Gastroesophageal sphincter (tissue), 4 donors: ENCODE measurements at regions not wholly inside any gene's neighbourhood (a gene's known extent, or its start where the extent isn't known, plus 50 kb on each side); places are given as distances from the start of the nearest gene placed in this dataset.

Source experiments
- ATAC-seq: fragments of 150-250 bp; one replicate; pipeline ENCODE4 v1.9.1; 2016; ENCODE audit warnings: mild to moderate bottlenecking, moderate library complexity
- H3K27ac ChIP-seq, 4 donors: fragments of 200-600 bp; sonication (generic) in 3 of 4; 1 replicate in 3 of 4; 2 replicates in 1 of 4; pipeline ENCODE4 v1.5.1; 2016 to 2019
- H3K27me3 ChIP-seq: fragments of 200-600 bp; sonication (generic); one replicate; pipeline ENCODE4 v1.5.1; 2019
- H3K36me3 ChIP-seq, 2 donors: fragments of 200-600 bp; sonication (generic); one replicate each; pipeline ENCODE4 v1.5.1; 2019; ENCODE audit warnings: control low read depth in 1 of 2
- H3K4me1 ChIP-seq, 3 donors: fragments of 200-600 bp; sonication (generic); 1 replicate in 2 of 3; 2 replicates in 1 of 3; pipeline ENCODE4 v1.5.1; 2016 to 2019; ENCODE audit warnings: control low read depth in 2 of 3
- H3K4me3 ChIP-seq, 2 donors: fragments of 200-600 bp; sonication (generic); one replicate each; pipeline ENCODE4 v1.5.1; 2019; ENCODE audit warnings: mild to moderate bottlenecking in 1 of 2, moderate library complexity in 1 of 2
- H3K9me3 ChIP-seq, 3 donors: fragments of 200-600 bp; sonication (generic); one replicate each; pipeline ENCODE4 v1.5.1; 2017 to 2019; ENCODE audit warnings: control low read depth in 2 of 3
- EP300 ChIP-seq: sonication (generic); formaldehyde crosslinking; IDR thresholded peaks from one replicate; pipeline ENCODE4 v1.6.1; 2017; ENCODE audit warnings: antibody characterized with exemption, mild to moderate bottlenecking
- POLR2A ChIP-seq, 2 donors: fragments of 450-650 bp; IDR thresholded peaks; one replicate each; pipeline ENCODE4 v1.6.1; 2017; ENCODE audit warnings: antibody characterized with exemption in 2 of 2, mild to moderate bottlenecking in 2 of 2, moderate library complexity in 1 of 2
- POLR2AphosphoS5 ChIP-seq: sonication (generic); formaldehyde crosslinking; IDR thresholded peaks from one replicate; pipeline ENCODE4 v1.6.1; 2017; ENCODE audit warnings: antibody characterized with exemption
- WGBS, 2 donors: methylation state at CpG; one replicate each; pipeline ENCODE4 v1.1.5; 2018; ENCODE audit warnings: low coverage in 1 of 2; 5-methylcytosine and 5-hydroxymethylcytosine counted together
- TF ChIP-seq, protein P1 (sequence below), 4 experiments: fragments of 200-600 bp in 2 of 4; fragments of 450-650 bp in 2 of 4; sonication (generic) in 1 of 4; IDR thresholded peaks; one replicate each; pipeline ENCODE4 v1.5.1; 2017 to 2019; ENCODE audit warnings: antibody characterized with exemption in 4 of 4, mild to moderate bottlenecking in 2 of 4, moderate library complexity in 2 of 4

DNA sequence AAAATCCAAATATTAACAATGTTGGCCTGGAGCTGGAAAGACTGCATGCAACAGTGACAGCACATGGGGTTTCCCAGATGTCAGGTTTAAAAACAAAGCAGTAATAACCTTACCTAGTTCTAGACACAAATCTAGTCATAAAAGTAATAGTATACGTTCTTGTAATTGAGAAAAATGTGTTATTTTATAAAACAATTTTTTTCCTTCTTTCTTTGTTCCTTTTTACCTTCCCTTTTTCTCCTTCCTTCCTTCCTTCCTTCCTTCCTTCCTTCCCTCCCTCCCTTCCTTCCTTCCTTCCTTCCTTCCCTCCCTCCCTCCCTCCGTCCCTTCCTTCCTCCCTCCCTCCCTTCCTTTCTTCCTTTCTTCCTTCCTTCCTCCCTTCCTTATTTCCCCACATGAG is 242.7 kb upstream of the PDE10A start:
- 86% methylated on average over 1 of the region's 2 CpGs for WGBS, 2 donors
- ATAC-seq: no peak
- TF ChIP-seq, protein P1, sequence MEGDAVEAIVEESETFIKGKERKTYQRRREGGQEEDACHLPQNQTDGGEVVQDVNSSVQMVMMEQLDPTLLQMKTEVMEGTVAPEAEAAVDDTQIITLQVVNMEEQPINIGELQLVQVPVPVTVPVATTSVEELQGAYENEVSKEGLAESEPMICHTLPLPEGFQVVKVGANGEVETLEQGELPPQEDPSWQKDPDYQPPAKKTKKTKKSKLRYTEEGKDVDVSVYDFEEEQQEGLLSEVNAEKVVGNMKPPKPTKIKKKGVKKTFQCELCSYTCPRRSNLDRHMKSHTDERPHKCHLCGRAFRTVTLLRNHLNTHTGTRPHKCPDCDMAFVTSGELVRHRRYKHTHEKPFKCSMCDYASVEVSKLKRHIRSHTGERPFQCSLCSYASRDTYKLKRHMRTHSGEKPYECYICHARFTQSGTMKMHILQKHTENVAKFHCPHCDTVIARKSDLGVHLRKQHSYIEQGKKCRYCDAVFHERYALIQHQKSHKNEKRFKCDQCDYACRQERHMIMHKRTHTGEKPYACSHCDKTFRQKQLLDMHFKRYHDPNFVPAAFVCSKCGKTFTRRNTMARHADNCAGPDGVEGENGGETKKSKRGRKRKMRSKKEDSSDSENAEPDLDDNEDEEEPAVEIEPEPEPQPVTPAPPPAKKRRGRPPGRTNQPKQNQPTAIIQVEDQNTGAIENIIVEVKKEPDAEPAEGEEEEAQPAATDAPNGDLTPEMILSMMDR (IDR thresholded peaks at IDR 0.05): no peak
- TF ChIP-seq POLR2AphosphoS5 (no peak), EP300 (no peak), POLR2A (IDR thresholded peaks at IDR 0.05) (no peak)
- Histone ChIP-seq H3K9me3 (no peaks in the 10 kb centered on the region), H3K27me3 (no peaks in the 10 kb centered on the region), H3K4me1 (no peaks in the 10 kb centered on the region), H3K27ac (no peak overlapping the region), H3K4me3 (no peak overlapping the region), H3K36me3 (no peaks in the 10 kb centered on the region)

DNA sequence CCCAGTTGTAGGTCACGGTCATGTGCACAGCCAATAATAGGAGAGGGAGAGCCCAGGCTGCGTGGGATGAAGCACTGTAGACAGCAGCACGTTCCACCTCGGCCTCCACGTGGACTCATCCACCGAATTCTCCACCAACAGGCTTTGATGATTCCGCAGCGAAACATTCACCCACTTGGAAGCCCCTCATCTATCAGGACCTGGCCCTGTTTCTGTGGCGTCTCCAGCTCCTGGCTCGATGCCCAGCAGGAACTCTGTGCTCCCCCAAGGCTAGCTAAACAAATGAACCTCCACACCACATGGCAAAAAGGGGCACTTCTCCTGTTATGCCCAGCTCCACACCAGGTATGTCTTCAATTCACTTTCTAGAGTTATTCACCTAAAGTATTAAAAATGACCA is 237.9 kb upstream of the PDE10A start:
- Histone ChIP-seq H3K9me3 (no peaks in the 10 kb centered on the region), H3K36me3 (no peaks in the 10 kb centered on the region), H3K27ac (no peak overlapping the region), H3K27me3 (no peaks in the 10 kb centered on the region), H3K4me3 (no peak overlapping the region), H3K4me1 (no peaks in the 10 kb centered on the region)
- ATAC-seq: no peak
- no peak for TF ChIP-seq EP300
- no peak for TF ChIP-seq POLR2AphosphoS5
- TF ChIP-seq, protein P1 (IDR thresholded peaks at IDR 0.05): no peak
- no peak for TF ChIP-seq POLR2A (IDR thresholded peaks at IDR 0.05)
- WGBS, 2 donors: 83% methylated on average over 1 to 7 of the region's 10 CpGs

DNA sequence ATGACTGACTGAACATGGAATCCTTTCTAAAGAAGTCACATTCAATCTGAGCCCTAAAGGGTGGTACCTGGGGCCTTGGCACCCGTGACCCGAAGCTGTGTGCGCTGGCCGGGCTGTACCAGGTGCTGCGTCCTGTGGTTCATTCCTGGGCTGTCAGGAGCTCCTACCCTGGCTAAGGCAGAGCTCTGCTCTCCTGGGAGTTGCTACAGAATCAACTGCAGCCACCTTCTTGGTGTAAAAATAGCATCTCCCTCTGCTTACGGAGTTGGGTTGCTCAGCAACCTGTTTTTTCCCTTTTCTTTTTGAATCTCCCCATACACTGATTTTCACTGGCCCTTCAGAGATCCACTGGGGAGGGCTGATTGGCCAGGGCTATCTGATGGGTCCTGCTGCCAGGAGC is 236.6 kb upstream of the PDE10A start:
- WGBS, 2 donors: 90% methylated on average over 2 of the region's 6 CpGs; no CpG with 5 or more reads in 1 of the 2 donors
- H3K27me3 ChIP-seq: no peaks in the 10 kb centered on the region
- TF ChIP-seq, protein P1 (IDR thresholded peaks at IDR 0.05): no peak
- TF ChIP-seq POLR2AphosphoS5: no peak
- no peak for TF ChIP-seq EP300
- TF ChIP-seq POLR2A (IDR thresholded peaks at IDR 0.05): no peak
- H3K4me3 ChIP-seq: no peak overlapping the region
- H3K27ac ChIP-seq: no peak overlapping the region
- ATAC-seq: no peak
- H3K4me1 ChIP-seq: no peaks in the 10 kb centered on the region
- H3K9me3 ChIP-seq: no peaks in the 10 kb centered on the region
- no peaks in the 10 kb centered on the region for H3K36me3 ChIP-seq

DNA sequence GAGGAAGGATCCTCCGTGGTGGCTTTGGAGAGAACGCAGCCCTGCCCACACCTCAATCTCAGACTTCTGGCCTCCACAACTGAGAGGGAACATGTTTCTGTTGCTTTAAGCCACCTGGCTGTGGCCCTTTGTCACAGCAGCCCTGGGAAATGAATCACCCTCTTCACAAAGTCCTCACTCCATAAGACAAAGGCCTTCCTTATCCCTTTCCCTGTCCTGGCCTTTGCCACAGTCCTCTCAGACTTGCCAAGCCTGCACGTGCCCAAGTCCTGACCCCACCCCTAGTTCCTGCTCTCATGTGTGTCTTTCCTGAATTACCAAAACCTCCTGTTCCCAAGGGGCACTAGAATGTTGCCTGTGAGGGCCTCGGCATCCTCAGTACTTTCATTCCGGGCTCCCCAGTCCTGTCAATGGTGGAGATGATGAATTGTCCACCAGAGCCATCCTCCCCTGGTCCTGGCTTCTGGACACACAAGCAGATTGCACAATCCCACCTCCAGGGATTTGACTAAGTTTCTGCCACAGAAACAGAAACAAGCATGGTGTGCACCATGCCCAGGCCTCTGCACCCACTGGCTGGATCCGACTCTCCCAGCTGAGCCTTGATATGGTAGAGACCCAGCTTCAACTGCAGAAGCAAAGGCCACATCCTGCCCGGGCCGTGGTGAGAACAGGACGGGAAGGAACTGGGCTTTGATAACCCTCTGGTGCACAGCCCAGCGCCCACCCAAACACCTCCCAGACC is 232.6 kb upstream of the PDE10A start:
- H3K4me3 ChIP-seq: no peak overlapping the region
- no peaks in the 10 kb centered on the region for H3K36me3 ChIP-seq
- H3K27me3 ChIP-seq: no peaks in the 10 kb centered on the region
- 70 to 72% methylated on average over 4 to 6 of the region's 10 CpGs for WGBS, 2 donors
- peak; percentile 32 for ATAC-seq
- H3K9me3 ChIP-seq: no peaks in the 10 kb centered on the region
- H3K4me1 ChIP-seq: peaks cover 0 to 1% (median 0%) of the 10 kb centered on the region in 3 donors
- TF ChIP-seq POLR2AphosphoS5 (no peak), POLR2A (IDR thresholded peaks at IDR 0.05) (no peak), EP300 (no peak)
- TF ChIP-seq, protein P1 (IDR thresholded peaks at IDR 0.05): no peak
- no peak overlapping the region for H3K27ac ChIP-seq

DNA sequence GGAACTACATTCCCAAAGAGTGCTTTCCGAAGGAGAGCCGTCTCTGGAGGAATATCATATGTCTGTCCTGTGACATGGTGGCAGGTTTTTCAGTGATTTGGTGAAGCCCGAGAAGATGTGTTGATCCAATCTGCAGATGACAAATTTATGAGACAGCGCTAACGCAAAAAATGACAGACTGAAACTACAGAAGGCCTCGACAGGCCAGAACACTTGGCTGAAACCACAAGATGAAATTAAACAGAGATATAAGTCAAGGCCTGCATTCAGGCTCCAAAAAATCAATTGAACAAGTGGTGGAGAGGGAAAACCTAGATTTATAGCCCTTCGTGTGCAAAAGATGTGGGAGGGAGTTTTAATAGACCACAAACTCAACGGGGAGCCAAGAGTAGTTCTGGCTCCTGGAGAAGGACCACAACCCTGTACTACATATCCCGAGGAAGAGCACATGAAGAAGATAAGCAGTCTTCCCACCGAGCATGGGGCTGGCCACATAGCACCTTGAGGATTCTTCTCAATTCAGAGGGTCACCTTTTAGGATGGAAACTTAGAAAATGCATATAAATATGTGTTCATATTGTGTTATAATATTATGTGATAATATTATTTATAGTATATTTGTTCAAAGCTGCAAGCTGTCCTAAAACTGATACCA is 231.3 kb upstream of the PDE10A start:
- no peaks in the 10 kb centered on the region for H3K36me3 ChIP-seq
- no peaks in the 10 kb centered on the region for H3K27me3 ChIP-seq
- TF ChIP-seq, protein P1 (IDR thresholded peaks at IDR 0.05): no peak
- TF ChIP-seq POLR2A (IDR thresholded peaks at IDR 0.05): no peak
- TF ChIP-seq EP300: no peak
- TF ChIP-seq POLR2AphosphoS5: no peak
- WGBS, 2 donors: 68 to 92% methylated on average over 8 to 9 of the region's 10 CpGs
- ATAC-seq: no peak
- no peak overlapping the region for H3K27ac ChIP-seq
- H3K4me1 ChIP-seq: peaks cover 0 to 10% (median 0%) of the 10 kb centered on the region in 3 donors
- H3K9me3 ChIP-seq: no peaks in the 10 kb centered on the region
- H3K4me3 ChIP-seq: no peak overlapping the region
